H1 (cell line): ENCODE measurements at regions not wholly inside any gene's neighbourhood (a gene's known extent, or its start where the extent isn't known, plus 50 kb on each side); places are given as distances from the start of the nearest gene placed in this dataset.

Source experiments
- CTCF ChIA-PET: fragments of 300-600 bp; sonication (Branson Sonifier 250); formaldehyde crosslinking; loops from one replicate; lab custom pipeline; 2021; ENCODE audit not compliant: partially characterized antibody; lab: Charles Lee
- POLR2A ChIA-PET: fragments of 300-600 bp; sonication (Branson Sonifier 250); formaldehyde crosslinking; loops from one replicate; lab custom pipeline; 2021; ENCODE audit warnings: inconsistent platforms; ENCODE audit not compliant: partially characterized antibody; lab: Charles Lee
- DNase-seq, 2 experiments: peaks; one replicate each; pipeline versions ENCODE4 v3.0.0 to v3.0.0-alpha.2; 2010 to 2022; ENCODE audit warnings: low spot score in 2 of 2, low read depth in 1 of 2, mixed read lengths in 1 of 2
- FAIRE-seq: peaks from 2 replicates; lab custom pipeline; 2011; peaks lifted over from hg19 to GRCh38; lab: Jason Lieb, UNC
- H2AFZ ChIP-seq: 2 replicates; pipeline ENCODE4 v1.8.1; 2012; ENCODE audit warnings: low read length, inconsistent platforms
- H2AK5ac ChIP-seq: 2 replicates; pipeline ENCODE4 v1.6.1; 2013; ENCODE audit warnings: low read depth, low read length
- H2BK120ac ChIP-seq: replicated peaks from 2 replicates; pipeline ENCODE3; 2013; ENCODE audit warnings: low read depth, low read length, inconsistent platforms
- H2BK12ac ChIP-seq: 2 replicates; pipeline ENCODE4 v1.6.1; 2013; ENCODE audit warnings: low read depth, low read length
- H2BK15ac ChIP-seq: 2 replicates; pipeline ENCODE4 v1.6.1; 2013; ENCODE audit warnings: low read length
- H2BK20ac ChIP-seq: 2 replicates; pipeline ENCODE4 v1.6.1; 2013; ENCODE audit warnings: low read length
- H2BK5ac ChIP-seq: 2 replicates; pipeline ENCODE4 v1.6.1; 2013; ENCODE audit warnings: low read depth, low read length
- H3K14ac ChIP-seq: 2 replicates; pipeline ENCODE4 v1.6.1; 2013; ENCODE audit warnings: inconsistent platforms; ENCODE audit not compliant: insufficient read length
- H3K18ac ChIP-seq: 2 replicates; pipeline ENCODE4 v1.6.1; 2013; ENCODE audit warnings: low read length; ENCODE audit errors: extremely low read depth
- H3K23ac ChIP-seq: 2 replicates; pipeline ENCODE4 v1.6.1; 2013; ENCODE audit warnings: inconsistent platforms; ENCODE audit not compliant: insufficient read length
- H3K23me2 ChIP-seq: 2 replicates; pipeline ENCODE4 v1.6.1; 2013; ENCODE audit warnings: low read depth, low read length
- H3K27ac ChIP-seq: 2 replicates; pipeline ENCODE4 v1.6.1; 2011; ENCODE audit warnings: low read depth, low read length, inconsistent platforms
- H3K27me3 ChIP-seq, 4 experiments: replicated peaks in 1 of 4; 1 replicate in 1 of 4; 2 replicates in 3 of 4; pipeline versions ENCODE4 v1.6.1 to v1.8.1; 2011 to 2013; ENCODE audit warnings: low read length in 3 of 4, mild to moderate bottlenecking in 3 of 4, inconsistent platforms in 2 of 4, mixed read lengths in 2 of 4, moderate library complexity in 1 of 4; ENCODE audit not compliant: control insufficient read depth in 3 of 4, insufficient read depth in 3 of 4; ENCODE audit errors: extremely low read depth in 1 of 4
- H3K36me3 ChIP-seq, 4 experiments: 2 replicates each; pipeline versions ENCODE4 v1.6.1 to v1.8.1; 2011 to 2013; ENCODE audit warnings: mild to moderate bottlenecking in 4 of 4, low read length in 3 of 4, moderate library complexity in 2 of 4, control low read depth in 1 of 4, inconsistent platforms in 1 of 4; ENCODE audit not compliant: insufficient read depth in 4 of 4, control insufficient read depth in 2 of 4
- H3K4ac ChIP-seq: replicated peaks from 2 replicates; pipeline ENCODE3; 2013; ENCODE audit warnings: low read length, low read depth, mixed read lengths, inconsistent platforms; ENCODE audit not compliant: insufficient read length
- H3K4me1 ChIP-seq, 4 experiments: replicated peaks in 1 of 4; 1 replicate in 1 of 4; 2 replicates in 3 of 4; pipeline versions ENCODE4 v1.6.1 to v1.8.1; 2011 to 2013; ENCODE audit warnings: low read length in 3 of 4, inconsistent platforms in 2 of 4, mixed read lengths in 1 of 4; ENCODE audit not compliant: insufficient read depth in 4 of 4, control insufficient read depth in 3 of 4
- H3K4me2 ChIP-seq, 2 experiments: 2 replicates each; pipeline versions ENCODE4 v1.6.1 to v1.8.1; 2011 to 2013; ENCODE audit warnings: low read depth in 2 of 2, low read length in 2 of 2, control low read depth in 1 of 2, inconsistent platforms in 1 of 2, mild to moderate bottlenecking in 1 of 2; ENCODE audit not compliant: insufficient read depth in 1 of 2
- H3K4me3 ChIP-seq, 4 experiments: fragments of 200-600, 300-600 bp in 1 of 4; sonication (generic), shearing (Covaris generic), sonication (Bioruptor Twin) in 1 of 4; 2 replicates each; pipeline versions ENCODE4 v1.5.1 to v1.8.1; 2011 to 2016; ENCODE audit warnings: low read length in 4 of 4, low read depth in 3 of 4, control low read depth in 2 of 4, inconsistent platforms in 2 of 4, mild to moderate bottlenecking in 2 of 4, mixed read lengths in 1 of 4, moderate library complexity in 1 of 4; ENCODE audit not compliant: insufficient read depth in 2 of 4; ENCODE audit errors: extremely low read depth in 1 of 4
- H3K56ac ChIP-seq: replicated peaks from 2 replicates; pipeline ENCODE3; 2013; ENCODE audit warnings: low read depth, mild to moderate bottlenecking, mixed read lengths, low read length, inconsistent platforms; ENCODE audit not compliant: insufficient read length
- H3K79me1 ChIP-seq: 2 replicates; pipeline ENCODE4 v1.6.1; 2013; ENCODE audit warnings: low read depth, low read length, control low read depth
- H3K79me2 ChIP-seq, 2 experiments: 2 replicates each; pipeline versions ENCODE4 v1.6.1 to v1.8.1; 2012 to 2013; ENCODE audit warnings: low read length in 2 of 2, mild to moderate bottlenecking in 2 of 2, inconsistent platforms in 1 of 2; ENCODE audit not compliant: insufficient read depth in 2 of 2, control insufficient read depth in 1 of 2
- H3K9ac ChIP-seq, 4 experiments: replicated peaks in 1 of 4; 1 replicate in 1 of 4; 2 replicates in 3 of 4; pipeline versions ENCODE4 v1.6.1 to v1.8.1; 2011 to 2013; ENCODE audit warnings: low read depth in 3 of 4, low read length in 3 of 4, control low read depth in 2 of 4, mild to moderate bottlenecking in 2 of 4, moderate library complexity in 2 of 4, inconsistent platforms in 1 of 4; ENCODE audit errors: extremely low read depth in 1 of 4
- H3K9me3 ChIP-seq, 2 experiments: 2 replicates each; pipeline versions ENCODE4 v1.6.1 to v1.8.1; 2012 to 2013; ENCODE audit warnings: mild to moderate bottlenecking in 2 of 2, moderate library complexity in 2 of 2, control low read depth in 1 of 2, inconsistent platforms in 1 of 2, low read depth in 1 of 2, low read length in 1 of 2, mixed read lengths in 1 of 2; ENCODE audit not compliant: insufficient read depth in 2 of 2
- H4K20me1 ChIP-seq, 2 experiments: replicated peaks in 1 of 2; 2 replicates each; pipeline versions ENCODE3 to v1.8.1; 2011 to 2013; ENCODE audit warnings: inconsistent platforms in 2 of 2, low read length in 2 of 2, mild to moderate bottlenecking in 1 of 2; ENCODE audit not compliant: insufficient read depth in 2 of 2, control insufficient read depth in 1 of 2
- H4K5ac ChIP-seq: 2 replicates; pipeline ENCODE4 v1.6.1; 2013; ENCODE audit warnings: low read length, low read depth, mixed read lengths, inconsistent platforms; ENCODE audit not compliant: insufficient read length
- H4K8ac ChIP-seq: 2 replicates; pipeline ENCODE4 v1.8.0; 2013; ENCODE audit warnings: mild to moderate bottlenecking, moderate library complexity, low read length, inconsistent platforms; ENCODE audit not compliant: insufficient read depth; ENCODE audit errors: extremely low read depth
- H4K91ac ChIP-seq: replicated peaks from 2 replicates; pipeline ENCODE3; 2013; ENCODE audit warnings: low read length, mixed read lengths, inconsistent platforms; ENCODE audit not compliant: insufficient read length
- BCL11A ChIP-seq, 2 experiments: IDR thresholded peaks; one replicate each; pipeline ENCODE4 v1.6.1; 2011; ENCODE audit warnings: low read depth in 2 of 2, low read length in 2 of 2, mild to moderate bottlenecking in 2 of 2
- CEBPB ChIP-seq: IDR thresholded peaks from 2 replicates; pipeline ENCODE4 v1.6.1; 2012; ENCODE audit warnings: low read depth, low read length
- CTBP2 ChIP-seq: IDR thresholded peaks from 2 replicates; pipeline ENCODE4 v1.7.0; 2011; ENCODE audit warnings: borderline replicate concordance, mild to moderate bottlenecking, moderate library complexity, mixed read lengths, low read length; ENCODE audit not compliant: insufficient read depth, insufficient read length
- EGR1 ChIP-seq: IDR thresholded peaks from 2 replicates; pipeline ENCODE4 v1.6.1; 2011; ENCODE audit warnings: low read depth, low read length, borderline replicate concordance
- EZH2 ChIP-seq: fragments of 200-600 bp; sonication (generic); IDR thresholded peaks from 2 replicates; pipeline ENCODE4 v1.7.1; 2012; ENCODE audit warnings: low read depth, mild to moderate bottlenecking, moderate library complexity, low read length, inconsistent platforms; ENCODE audit not compliant: severe bottlenecking
- NANOG ChIP-seq: IDR thresholded peaks from 2 replicates; pipeline ENCODE4 v1.6.1; 2011; ENCODE audit warnings: low read length, low read depth, mild to moderate bottlenecking, inconsistent platforms; ENCODE audit not compliant: insufficient read depth, poor library complexity, severe bottlenecking
- POU5F1 ChIP-seq: IDR thresholded peaks from 2 replicates; pipeline ENCODE4 v1.6.1; 2011; ENCODE audit warnings: low read depth, mild to moderate bottlenecking, low read length, moderate library complexity
- RAD21 ChIP-seq, 2 experiments: IDR thresholded peaks in 1 of 2; conservative IDR thresholded peaks in 1 of 2; 2 replicates each; pipeline ENCODE4 v1.6.1; 2011; ENCODE audit warnings: low read depth in 2 of 2, low read length in 2 of 2, improper control_type of control experiment in 1 of 2, inconsistent platforms in 1 of 2, mild to moderate bottlenecking in 1 of 2, moderate library complexity in 1 of 2
- SIX5 ChIP-seq: IDR thresholded peaks from 2 replicates; pipeline ENCODE4 v1.6.1; 2011; ENCODE audit warnings: mild to moderate bottlenecking, low read depth, low read length
- SP1 ChIP-seq: IDR thresholded peaks from 2 replicates; pipeline ENCODE4 v1.6.1; 2011; ENCODE audit warnings: low read depth, low read length
- TCF12 ChIP-seq: IDR thresholded peaks from 2 replicates; pipeline ENCODE4 v1.6.1; 2011; ENCODE audit warnings: low read depth, mild to moderate bottlenecking, low read length
- TEAD4 ChIP-seq: IDR thresholded peaks from 2 replicates; pipeline ENCODE4 v1.6.1; 2012; ENCODE audit warnings: low read depth, low read length, inconsistent platforms, mixed read lengths
- WGBS, 2 experiments: shearing (Covaris generic) in 1 of 2; methylation state at CpG; one replicate each; pipeline versions ENCODE4 v1.1.6 to v1.1.7; 2013 to 2015; ENCODE audit warnings: low lambda C conversion rate in 2 of 2, mixed read lengths in 2 of 2, inconsistent platforms in 1 of 2, low coverage in 1 of 2, missing lambda C conversion rate in 1 of 2; ENCODE audit not compliant: insufficient replicate concordance in 2 of 2, insufficient coverage in 1 of 2, insufficient read length in 1 of 2; ENCODE audit errors: extremely low coverage in 1 of 2, missing lambda C conversion rate in 1 of 2; 5-methylcytosine and 5-hydroxymethylcytosine counted together
- TF ChIP-seq, protein P1 (sequence below): IDR thresholded peaks from 2 replicates; pipeline ENCODE4 v1.6.1; 2012; ENCODE audit warnings: inconsistent platforms

DNA sequence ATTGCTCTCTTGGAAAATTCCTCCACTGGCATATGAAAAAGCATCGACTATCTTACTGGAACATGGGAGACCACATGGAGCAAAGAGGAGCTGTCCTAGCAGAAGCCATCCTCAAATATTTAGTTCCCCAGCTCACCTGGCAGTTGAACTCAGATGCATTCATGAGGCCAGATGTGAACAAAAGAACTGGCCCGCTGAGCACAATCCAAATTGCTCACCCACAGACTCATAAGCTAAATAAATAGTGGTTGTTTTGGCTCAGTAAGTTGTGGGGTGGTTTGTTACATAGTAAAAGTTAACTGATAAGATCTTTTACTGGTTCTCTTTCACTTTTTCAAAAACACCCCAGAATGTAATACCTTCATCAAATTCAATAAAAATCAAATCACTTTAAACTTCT, 108.6 kb upstream of the CWC22 start:
- Histone ChIP-seq H3K4me1 (no peaks in the 10 kb centered on the region), H4K20me1 (no peaks in the 10 kb centered on the region), H3K9ac (no peak overlapping the region), H4K91ac (no peak overlapping the region), H2BK15ac (no peak overlapping the region), H3K36me3 (no peaks in the 10 kb centered on the region), H3K4me3 (no peak overlapping the region), H2AK5ac (no peak overlapping the region), H3K23me2 (no peaks in the 10 kb centered on the region), H2BK20ac (no peak overlapping the region), H3K23ac (no peak overlapping the region), H3K27ac (no peak overlapping the region), H3K79me2 (no peaks in the 10 kb centered on the region), H4K5ac (no peak overlapping the region), H3K18ac (no peak overlapping the region), H3K4me2 (no peak overlapping the region), H3K4ac (no peak overlapping the region), H2BK5ac (no peak overlapping the region), H4K8ac (no peak overlapping the region), H3K56ac (no peak overlapping the region), H2BK120ac (no peak overlapping the region), H3K14ac (no peak overlapping the region), H3K9me3 (no peaks in the 10 kb centered on the region), H2AFZ (no peak overlapping the region)
- no peak for DNase-seq
- 97% methylated on average over 2 of the region's 2 CpGs; no CpG with 5 or more reads in 1 of the 2 experiments for WGBS, 2 experiments
- POLR2A ChIA-PET: no interaction called here
- no peak for FAIRE-seq
- no peak for TF ChIP-seq RAD21 (IDR thresholded peaks at IDR 0.05 in 1 of 2, conservative IDR thresholded peaks at IDR 0.05 in 1 of 2; ENCODE audit: low read depth in 2 of 2, low read length in 2 of 2)
- TF ChIP-seq POU5F1: no peak
- no peak for TF ChIP-seq SP1
- TF ChIP-seq CTBP2: no peak
- TF ChIP-seq TCF12: no peak
- no peak for TF ChIP-seq BCL11A (IDR thresholded peaks at IDR 0.05; ENCODE audit: low read depth in 2 of 2, low read length in 2 of 2)
- TF ChIP-seq NANOG: no peak
- TF ChIP-seq SIX5: no peak
- TF ChIP-seq CEBPB: no peak
- no peak for TF ChIP-seq EGR1
- no peak for TF ChIP-seq TEAD4
- TF ChIP-seq, protein P1, sequence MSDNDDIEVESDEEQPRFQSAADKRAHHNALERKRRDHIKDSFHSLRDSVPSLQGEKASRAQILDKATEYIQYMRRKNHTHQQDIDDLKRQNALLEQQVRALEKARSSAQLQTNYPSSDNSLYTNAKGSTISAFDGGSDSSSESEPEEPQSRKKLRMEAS: no peak
- no peak for TF ChIP-seq EZH2
- TF ChIP-seq, all 59 proteins: peak for 0
- Histone ChIP-seq H2BK12ac (no peak overlapping the region), H3K27me3 (no peaks in the 10 kb centered on the region), H3K79me1 (no peaks in the 10 kb centered on the region)
- CTCF ChIA-PET: interaction anchor here (0.6 to 5.1 kb wide), 2 partner anchors 9 to 487 kb away, joined by 3 to 22 read pairs; no protein-coding TSS in a partner anchor
